Stimulated activated CD4-positive, alpha-beta T cell treated with anti-CD3 and anti-CD28 coated beads, TNF-alpha, amount 100 ng/mL, for 48 hours (primary cell): ENCODE measurements at regions not wholly inside any gene's neighbourhood (a gene's known extent, or its start where the extent isn't known, plus 50 kb on each side); places are given as distances from the start of the nearest gene placed in this dataset.
"Not testable (repeated sequence)": the region's sequence is repeated elsewhere in the genome, so short reads cannot be mapped to it uniquely, and the experiment has no call there.

ENCODE experiments used
- DNase-seq, 3 donors: peaks; one replicate each; pipeline ENCODE4 v3.0.0-alpha.2; 2020; ENCODE audit warnings: low read depth in 3 of 3

GRCh38 chrX:137882960-137883359 lies 317.0 kb downstream of the ZIC3 start:
- no peak for DNase-seq

GRCh38 chrX:137884813-137885212 lies 318.9 kb downstream of the ZIC3 start:
- not testable (repeated sequence) for DNase-seq

- DNase-seq: no peak
Measured at GRCh38 chrX:137891431-137891830, 325.5 kb downstream of the ZIC3 start.

DNA sequence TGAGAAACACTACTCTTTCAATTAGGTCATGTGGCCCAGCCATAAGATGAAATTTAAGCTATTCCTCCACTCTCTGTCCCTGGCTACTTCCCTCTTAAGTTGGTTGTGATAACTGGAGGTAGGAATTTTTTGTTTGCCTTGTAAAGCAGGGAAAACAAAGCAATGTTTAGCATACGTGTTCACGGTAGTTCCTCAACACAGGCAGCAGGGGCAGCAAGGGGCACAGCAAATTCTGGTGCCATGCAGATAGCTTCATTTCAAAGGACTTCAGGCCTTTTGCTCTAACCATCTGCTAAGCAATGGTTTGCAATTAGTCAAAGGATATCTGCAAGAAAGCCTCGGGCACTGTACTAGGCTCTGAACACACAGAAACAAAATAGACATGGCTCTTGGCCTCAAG lies 330.2 kb downstream of the ZIC3 start:
- DNase-seq: no peak

DNA sequence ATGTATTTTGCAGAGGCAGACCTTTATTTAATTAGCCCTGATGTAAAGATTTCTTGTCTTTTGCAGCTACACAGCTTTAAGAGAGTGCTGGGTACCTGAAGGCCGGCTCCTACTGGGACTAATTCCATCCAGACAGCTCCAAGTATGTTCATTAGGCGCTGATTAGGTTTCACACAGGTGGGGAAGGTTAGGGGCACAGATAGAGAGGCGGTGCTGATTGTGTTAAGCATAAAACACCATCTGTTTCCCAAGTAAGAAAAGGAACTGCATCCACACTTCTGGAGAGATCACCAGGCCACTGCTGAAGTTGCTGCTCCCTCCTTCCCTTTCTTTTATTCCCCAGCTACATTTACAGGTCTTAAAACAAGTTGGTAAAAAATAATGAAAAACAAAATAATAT lies 349.5 kb downstream of the ZIC3 start:
- DNase-seq: no peak

- no peak for DNase-seq
Measured at GRCh38 chrX:137916090-137916746, 350.3 kb downstream of the ZIC3 start.

DNA sequence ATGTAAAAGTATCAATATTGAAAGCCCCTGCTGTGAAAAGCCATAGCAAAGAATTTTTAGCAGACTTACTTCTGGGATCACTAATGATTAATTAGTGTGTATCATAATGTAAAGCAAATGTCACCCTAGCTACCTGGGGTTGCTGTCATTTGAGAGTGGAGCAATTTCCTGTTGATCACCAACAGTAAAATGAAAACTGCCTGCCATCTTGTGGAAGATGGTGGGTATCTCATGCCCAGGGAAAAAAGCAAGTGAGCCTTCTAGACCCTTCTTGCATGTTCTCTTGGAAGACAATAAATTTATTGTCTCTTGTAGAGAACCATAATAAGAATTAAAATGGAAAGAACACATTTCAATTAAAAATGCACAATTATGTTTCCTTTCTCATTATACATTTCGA lies 360.2 kb downstream of the ZIC3 start:
- no peak for DNase-seq

- DNase-seq: no peak
Measured at GRCh38 chrX:137929951-137930350, 364.0 kb downstream of the ZIC3 start.

- DNase-seq: no peak
Measured at GRCh38 chrX:137930533-137930932, 364.6 kb downstream of the ZIC3 start.

DNA sequence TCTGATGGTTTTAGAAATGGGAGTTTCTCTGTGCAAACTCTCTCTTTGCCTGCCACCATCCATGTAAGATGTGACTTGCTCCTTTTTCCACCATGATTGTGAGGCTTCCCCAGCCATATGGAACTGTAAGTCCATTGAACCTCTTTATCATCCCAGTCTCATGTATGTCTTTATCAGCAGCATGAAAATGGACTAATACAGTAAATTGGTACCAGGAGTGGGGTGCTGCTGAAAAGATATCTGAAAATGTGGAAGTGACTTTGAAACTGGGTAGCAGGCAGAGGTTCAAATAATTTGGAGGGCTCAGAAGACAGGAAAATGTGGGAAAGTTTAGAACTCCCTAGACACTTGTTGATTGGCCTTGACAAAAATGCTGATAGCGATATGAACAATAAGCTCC lies 368.3 kb downstream of the ZIC3 start:
- not testable (repeated sequence) for DNase-seq

DNA sequence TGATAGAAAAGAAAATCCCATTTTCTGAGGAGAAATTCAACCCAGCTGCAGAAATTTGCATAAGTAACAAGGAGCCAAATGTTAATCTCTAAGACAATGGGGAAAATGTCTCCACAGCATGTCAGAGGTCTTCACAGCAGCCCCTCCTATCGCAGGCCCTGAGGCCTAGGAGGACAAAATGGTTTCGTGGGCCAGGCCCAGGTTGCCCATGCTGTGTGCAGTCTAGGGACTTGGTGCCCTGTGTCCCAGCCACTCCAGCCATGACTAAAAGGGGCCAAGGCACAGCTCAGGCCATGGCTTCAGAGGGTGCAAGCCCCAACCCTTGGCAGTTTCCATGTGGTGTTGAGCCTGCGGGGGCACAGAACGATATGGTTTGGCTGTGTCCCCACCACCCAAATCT lies 369.0 kb downstream of the ZIC3 start:
- DNase-seq: not testable (repeated sequence)

DNA sequence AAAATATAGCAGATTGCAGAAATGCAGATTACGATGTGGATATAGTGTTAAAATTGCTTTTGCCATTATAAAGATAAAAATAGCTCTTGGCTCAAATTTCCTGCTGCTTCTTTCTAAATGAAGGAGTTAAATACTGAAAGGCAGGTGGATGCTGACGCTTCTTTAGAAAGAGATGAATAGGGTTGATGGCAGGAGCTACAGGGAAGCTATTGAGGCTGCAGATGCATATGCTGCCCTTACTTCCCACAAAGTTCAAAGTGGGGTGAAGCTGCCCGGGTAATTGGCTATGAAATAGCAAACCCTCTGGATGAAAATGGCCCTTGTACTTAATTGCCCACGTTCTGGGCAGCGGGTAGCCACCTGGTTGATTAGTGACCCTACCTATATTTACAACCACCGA lies 379.5 kb downstream of the ZIC3 start:
- no peak for DNase-seq

GRCh38 chrX:137969191-137969590 lies 403.3 kb downstream of the ZIC3 start:
- no peak for DNase-seq

DNA sequence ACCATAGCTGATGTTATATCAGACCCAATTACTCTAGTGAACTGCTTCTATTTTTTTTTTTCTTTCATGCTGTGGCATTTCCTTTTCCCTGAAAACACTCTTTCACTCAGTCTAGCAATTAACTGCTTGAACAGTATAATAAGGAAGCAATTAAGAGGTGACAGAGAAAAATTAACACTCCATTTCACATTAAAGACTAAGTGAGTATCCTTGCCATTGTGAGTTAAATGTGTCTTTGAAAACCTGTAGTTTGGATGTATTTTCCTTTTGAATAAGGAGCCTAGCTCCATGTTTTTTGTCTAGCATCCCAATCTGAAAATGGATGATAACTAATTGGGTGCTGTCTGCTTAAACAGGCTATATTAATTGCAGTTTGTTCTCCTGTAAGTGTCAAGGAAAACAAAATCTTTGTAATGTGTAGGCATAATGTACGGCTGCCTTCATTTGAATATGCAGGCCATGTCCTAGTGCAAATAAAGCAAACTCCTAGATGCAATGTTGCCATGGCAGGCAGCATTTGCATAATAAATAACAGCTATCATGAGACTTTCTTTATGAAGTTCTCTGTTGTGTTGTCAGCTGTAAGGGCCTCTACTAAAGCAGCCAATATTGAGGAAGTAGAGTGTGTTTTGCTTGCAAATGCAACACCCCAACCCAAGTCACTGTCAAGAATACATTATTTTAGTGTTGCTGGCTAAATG lies 416.7 kb downstream of the ZIC3 start:
- DNase-seq: no peak

GRCh38 chrX:137988470-137988869 lies 422.5 kb downstream of the ZIC3 start:
- DNase-seq: no peak

DNA sequence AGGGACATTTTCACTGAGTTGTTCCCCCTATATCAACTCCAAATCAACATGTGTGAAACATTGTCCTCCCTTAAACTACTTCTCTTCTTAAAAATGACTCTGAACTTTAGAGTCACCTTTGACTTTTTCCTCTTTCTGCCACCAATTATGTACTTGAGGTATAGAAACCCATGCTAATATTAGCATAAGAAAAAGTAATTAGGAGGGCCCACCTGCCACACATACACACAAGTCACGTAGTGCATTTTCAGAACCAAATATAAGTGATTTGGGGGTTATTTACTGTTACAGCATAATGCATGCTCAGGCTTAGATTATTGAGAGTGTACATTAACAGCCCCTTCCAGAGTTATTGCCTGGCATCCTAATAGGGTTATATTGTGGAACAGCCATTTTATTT lies 432.7 kb downstream of the ZIC3 start:
- no peak for DNase-seq

DNA sequence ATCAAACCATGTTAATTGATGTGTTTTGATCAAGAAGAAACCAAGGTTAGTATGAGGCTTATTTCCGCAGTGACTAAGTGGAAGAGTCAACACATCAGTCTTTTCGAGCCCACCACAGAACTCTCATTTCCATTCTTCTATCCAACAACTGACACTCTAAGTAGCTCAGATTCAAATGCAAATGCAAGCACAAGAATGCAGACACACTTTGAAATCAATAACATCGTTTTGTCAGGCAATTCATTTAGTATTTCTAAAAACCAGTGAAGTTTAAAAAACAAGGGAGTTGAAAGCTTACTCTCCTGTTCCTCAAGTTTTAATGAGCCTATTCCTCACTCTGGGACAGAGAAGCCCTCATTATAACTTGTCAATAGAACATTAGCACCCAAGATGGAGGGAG lies 433.1 kb downstream of the ZIC3 start:
- no peak for DNase-seq

DNA sequence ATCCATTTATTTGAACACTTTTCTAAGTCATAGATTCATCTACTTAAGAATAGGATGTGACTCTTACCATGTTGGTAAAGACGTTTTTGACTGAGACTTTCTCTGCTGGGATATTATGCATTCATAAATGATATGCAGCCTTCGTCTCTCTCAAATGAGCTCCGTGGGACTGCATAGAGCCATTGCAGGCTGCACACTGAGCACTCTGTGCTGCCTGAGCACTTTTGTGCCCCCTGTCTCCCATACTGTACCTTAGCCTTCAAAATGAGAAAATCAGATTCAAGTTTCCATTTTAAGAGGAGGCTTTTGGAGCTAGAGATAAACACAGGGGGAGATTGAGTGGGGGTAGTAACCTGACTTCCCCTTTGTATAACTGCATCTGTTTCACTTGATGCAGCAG lies 433.6 kb downstream of the ZIC3 start:
- no peak for DNase-seq

GRCh38 chrX:138001226-138001625 lies 435.3 kb downstream of the ZIC3 start:
- DNase-seq: no peak

DNA sequence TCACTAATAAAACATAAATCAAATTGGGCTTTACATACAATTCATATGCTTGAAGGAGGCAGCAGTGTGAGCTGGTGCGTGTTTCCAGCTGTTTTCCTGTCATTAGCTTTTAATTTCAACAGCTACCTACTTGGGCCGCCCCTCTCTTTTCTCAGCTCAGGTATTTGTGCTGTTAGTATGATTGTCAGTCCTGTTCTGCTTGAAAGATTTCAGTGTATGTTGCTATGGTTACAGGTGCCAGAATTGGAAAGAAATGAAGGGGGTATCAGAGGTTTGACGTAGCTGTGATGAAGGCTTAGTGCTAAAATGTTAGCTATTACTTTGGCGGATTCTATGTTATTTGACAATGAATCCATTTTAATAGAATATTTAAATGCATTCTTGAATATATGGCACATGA lies 440.3 kb downstream of the ZIC3 start:
- DNase-seq: no peak

GRCh38 chrX:138008281-138008680 lies 442.4 kb downstream of the ZIC3 start:
- DNase-seq: no peak

GRCh38 chrX:138011468-138011867 lies 445.5 kb downstream of the ZIC3 start:
- no peak for DNase-seq

DNA sequence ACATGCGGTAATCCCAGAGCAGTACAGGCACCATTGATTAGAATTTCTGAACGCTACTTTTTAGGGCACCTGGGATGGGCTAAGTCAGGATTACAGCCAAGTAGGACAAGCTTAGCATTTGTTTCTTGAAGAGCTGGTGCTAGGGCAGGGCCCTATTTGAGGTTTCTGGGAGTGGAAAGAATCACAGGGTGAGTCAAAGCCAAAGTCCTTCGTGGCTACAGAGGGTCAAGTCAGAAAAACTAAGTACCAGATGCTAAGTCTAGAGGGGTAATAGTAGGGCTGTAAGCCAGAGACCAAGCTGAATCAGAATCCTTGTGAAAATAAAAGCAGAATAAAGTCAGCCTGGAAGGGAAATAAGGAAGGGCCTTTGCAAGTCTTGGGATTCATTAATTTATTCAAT lies 448.6 kb downstream of the ZIC3 start:
- DNase-seq: no peak
